OCI-LY3 (cell line): ENCODE measurements at regions not wholly inside any gene's neighbourhood (a gene's known extent, or its start where the extent isn't known, plus 50 kb on each side); places are given as distances from the start of the nearest gene placed in this dataset.

Source experiments
- H2AFZ ChIP-seq: fragments of 200-600, 300-600 bp; shearing (Covaris generic); 2 replicates; pipeline ENCODE4 v1.6.0; 2014; ENCODE audit warnings: antibody characterized with exemption, low read depth, low read length
- H3K27ac ChIP-seq: fragments of 200-600, 300-600 bp; sonication (generic); 2 replicates; pipeline ENCODE4 v1.5.1; 2014; ENCODE audit warnings: mild to moderate bottlenecking, low read length, moderate library complexity, mixed read lengths
- H3K27me3 ChIP-seq: fragments of 200-600, 300-600 bp; sonication (generic); 2 replicates; pipeline ENCODE4 v1.6.1; 2014; ENCODE audit warnings: low read depth, low read length, mixed read lengths
- H3K36me3 ChIP-seq: fragments of 200-600, 300-600 bp; sonication (generic); replicated peaks from 2 replicates; pipeline ENCODE3; 2014; ENCODE audit warnings: low read depth, low read length, mixed read lengths
- H3K4me1 ChIP-seq: fragments of 300-600, 200-600 bp; sonication (generic); 2 replicates; pipeline ENCODE4 v1.6.1; 2014; ENCODE audit warnings: low read length, mixed read lengths
- H3K4me2 ChIP-seq: fragments of 200-600, 300-600 bp; sonication (generic); 2 replicates; pipeline ENCODE4 v1.6.1; 2014; ENCODE audit warnings: low read length, mixed read lengths
- H3K4me3 ChIP-seq: fragments of 300-600, 200-600 bp; sonication (generic); 2 replicates; pipeline ENCODE4 v1.5.1; 2014; ENCODE audit warnings: antibody characterized with exemption, mild to moderate bottlenecking, low read length, moderate library complexity
- H3K79me2 ChIP-seq: fragments of 300-600, 200-600 bp; shearing (Covaris generic); 2 replicates; pipeline ENCODE4 v1.6.1; 2014; ENCODE audit warnings: mild to moderate bottlenecking, low read length, mixed read lengths
- H3K9ac ChIP-seq: fragments of 300-600, 200-600 bp; shearing (Covaris generic); 2 replicates; pipeline ENCODE4 v1.6.0; 2014; ENCODE audit warnings: mild to moderate bottlenecking, low read length, moderate library complexity
- H3K9me3 ChIP-seq: fragments of 200-600, 300-600 bp; shearing (Covaris generic); 2 replicates; pipeline ENCODE4 v1.6.1; 2014; ENCODE audit warnings: low read length, mixed read lengths; ENCODE audit not compliant: insufficient read depth
- H4K20me1 ChIP-seq: fragments of 200-600, 300-600 bp; sonication (generic); 2 replicates; pipeline ENCODE4 v1.6.1; 2016; ENCODE audit warnings: low read length, mixed read lengths; ENCODE audit not compliant: insufficient read depth
- EZH2phosphoT487 ChIP-seq: fragments of 200-600 bp; shearing (Covaris generic); IDR thresholded peaks from 2 replicates; pipeline ENCODE4 v1.6.1; 2018; ENCODE audit warnings: antibody characterized with exemption, mixed run types, low read depth
- TF ChIP-seq, protein P1 (sequence below): fragments of 200-600, 300-600 bp; sonication (generic); IDR thresholded peaks from 2 replicates; pipeline ENCODE4 v1.5.1; 2014; ENCODE audit warnings: antibody characterized with exemption, low read length, low read depth

- Histone ChIP-seq H4K20me1 (no peaks in the 10 kb centered on the region), H3K27me3 (peaks cover 22% of the 10 kb centered on the region), H3K9me3 (0 out of 2 replicates have a peak, but pooled peaks cover 10% of the 10 kb centered on the region), H3K27ac (no peak overlapping the region), H3K79me2 (no peaks in the 10 kb centered on the region), H3K4me2 (no peak overlapping the region), H2AFZ (no peak overlapping the region), H3K4me1 (peaks cover 5% of the 10 kb centered on the region; the same call in 1 of the 2 replicates), H3K4me3 (no peak overlapping the region), H3K9ac (no peak overlapping the region), H3K36me3 (no peaks in the 10 kb centered on the region)
- TF ChIP-seq EZH2phosphoT487 = no peak
- TF ChIP-seq, protein P1, sequence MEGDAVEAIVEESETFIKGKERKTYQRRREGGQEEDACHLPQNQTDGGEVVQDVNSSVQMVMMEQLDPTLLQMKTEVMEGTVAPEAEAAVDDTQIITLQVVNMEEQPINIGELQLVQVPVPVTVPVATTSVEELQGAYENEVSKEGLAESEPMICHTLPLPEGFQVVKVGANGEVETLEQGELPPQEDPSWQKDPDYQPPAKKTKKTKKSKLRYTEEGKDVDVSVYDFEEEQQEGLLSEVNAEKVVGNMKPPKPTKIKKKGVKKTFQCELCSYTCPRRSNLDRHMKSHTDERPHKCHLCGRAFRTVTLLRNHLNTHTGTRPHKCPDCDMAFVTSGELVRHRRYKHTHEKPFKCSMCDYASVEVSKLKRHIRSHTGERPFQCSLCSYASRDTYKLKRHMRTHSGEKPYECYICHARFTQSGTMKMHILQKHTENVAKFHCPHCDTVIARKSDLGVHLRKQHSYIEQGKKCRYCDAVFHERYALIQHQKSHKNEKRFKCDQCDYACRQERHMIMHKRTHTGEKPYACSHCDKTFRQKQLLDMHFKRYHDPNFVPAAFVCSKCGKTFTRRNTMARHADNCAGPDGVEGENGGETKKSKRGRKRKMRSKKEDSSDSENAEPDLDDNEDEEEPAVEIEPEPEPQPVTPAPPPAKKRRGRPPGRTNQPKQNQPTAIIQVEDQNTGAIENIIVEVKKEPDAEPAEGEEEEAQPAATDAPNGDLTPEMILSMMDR = no peak
Measured at GRCh38 chr20:24275946-24276705, 193.3 kb upstream of the SYNDIG1 start.

GRCh38 chr20:24273251-24273650 is 196.2 kb upstream of the SYNDIG1 start:
- Histone ChIP-seq H3K79me2 (no peaks in the 10 kb centered on the region), H2AFZ (no peak overlapping the region), H3K27ac (no peak overlapping the region), H3K9me3 (0 out of 2 replicates have a peak, but pooled peaks cover 10% of the 10 kb centered on the region), H3K4me3 (no peak overlapping the region), H3K4me1 (peaks cover 5% of the 10 kb centered on the region; the same call in 1 of the 2 replicates), H4K20me1 (no peaks in the 10 kb centered on the region), H3K36me3 (no peaks in the 10 kb centered on the region), H3K9ac (no peak overlapping the region), H3K4me2 (no peak overlapping the region), H3K27me3 (peaks cover 22% of the 10 kb centered on the region)
- TF ChIP-seq, protein P1 = no peak
- TF ChIP-seq EZH2phosphoT487 = no peak

DNA sequence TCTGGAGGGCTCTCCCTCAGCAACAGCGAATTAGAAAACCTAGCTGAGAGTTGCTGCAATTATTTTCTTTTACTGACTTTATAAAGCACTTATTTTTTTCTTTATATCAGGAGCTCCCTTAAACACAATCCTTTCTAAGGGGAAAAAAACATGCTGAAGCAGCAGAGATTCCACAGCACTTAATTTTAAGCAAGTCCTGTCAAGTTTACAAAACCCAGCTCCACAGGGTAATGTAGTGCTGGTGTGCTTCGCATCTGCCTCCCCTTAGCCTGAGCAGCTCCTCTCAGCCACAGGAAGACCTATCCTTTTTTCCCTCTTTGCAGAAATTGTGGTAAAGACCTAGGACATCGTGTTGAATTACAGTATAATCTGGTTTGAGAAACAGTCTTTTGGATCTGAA is 208.1 kb upstream of the SYNDIG1 start:
- Histone ChIP-seq H3K9me3 (no peaks in the 10 kb centered on the region), H2AFZ (no peak overlapping the region), H3K4me2 (no peak overlapping the region), H3K9ac (no peak overlapping the region), H4K20me1 (no peaks in the 10 kb centered on the region), H3K27ac (no peak overlapping the region), H3K4me3 (no peak overlapping the region), H3K36me3 (no peaks in the 10 kb centered on the region), H3K27me3 (peaks cover 38% of the 10 kb centered on the region), H3K4me1 (no peaks in the 10 kb centered on the region), H3K79me2 (no peaks in the 10 kb centered on the region)
- no peak for TF ChIP-seq EZH2phosphoT487
- TF ChIP-seq, protein P1 = no peak

- Histone ChIP-seq H2AFZ (no peak overlapping the region), H3K27ac (no peak overlapping the region), H3K36me3 (no peaks in the 10 kb centered on the region), H3K27me3 (peaks cover 6% of the 10 kb centered on the region), H3K9me3 (no peaks in the 10 kb centered on the region), H3K4me2 (no peak overlapping the region), H3K4me1 (no peaks in the 10 kb centered on the region), H3K4me3 (no peak overlapping the region), H3K9ac (no peak overlapping the region), H3K79me2 (no peaks in the 10 kb centered on the region), H4K20me1 (no peaks in the 10 kb centered on the region)
- TF ChIP-seq, protein P1 = no peak
- TF ChIP-seq EZH2phosphoT487 = no peak
Measured at GRCh38 chr20:24257171-24257570, 212.3 kb upstream of the SYNDIG1 start.
